NAMALWA (cell line): ENCODE measurements at regions not wholly inside any gene's neighbourhood (a gene's known extent, or its start where the extent isn't known, plus 50 kb on each side); places are given as distances from the start of the nearest gene placed in this dataset.

ENCODE experiments used
- DNase-seq: peaks from one replicate; pipeline ENCODE4 v3.0.0-alpha.2; 2015; ENCODE audit warnings: low spot score

DNA sequence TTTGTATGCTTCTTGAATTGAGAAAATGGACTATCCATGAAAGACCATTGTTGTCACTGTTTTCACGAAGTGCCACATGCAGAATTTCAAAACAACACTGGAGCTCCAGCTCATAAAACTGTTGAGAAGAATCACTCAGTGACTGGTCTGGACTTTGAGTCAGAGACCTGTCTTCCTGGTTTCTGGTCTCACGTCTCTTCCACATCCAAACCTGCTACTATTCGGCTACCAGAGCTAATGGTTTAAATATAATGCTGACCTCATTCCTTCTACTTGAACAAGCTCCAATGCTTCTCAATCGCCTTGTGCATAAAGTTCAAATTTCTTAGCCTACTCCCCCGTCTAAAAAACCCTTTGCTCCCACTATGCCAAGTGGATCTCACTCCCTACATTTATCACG, 227.9 kb upstream of the NR2F2 start:
- DNase-seq, result no peak

GRCh38 chr15:96106181-96106580, 224.3 kb upstream of the NR2F2 start:
- DNase-seq, result no peak

DNA sequence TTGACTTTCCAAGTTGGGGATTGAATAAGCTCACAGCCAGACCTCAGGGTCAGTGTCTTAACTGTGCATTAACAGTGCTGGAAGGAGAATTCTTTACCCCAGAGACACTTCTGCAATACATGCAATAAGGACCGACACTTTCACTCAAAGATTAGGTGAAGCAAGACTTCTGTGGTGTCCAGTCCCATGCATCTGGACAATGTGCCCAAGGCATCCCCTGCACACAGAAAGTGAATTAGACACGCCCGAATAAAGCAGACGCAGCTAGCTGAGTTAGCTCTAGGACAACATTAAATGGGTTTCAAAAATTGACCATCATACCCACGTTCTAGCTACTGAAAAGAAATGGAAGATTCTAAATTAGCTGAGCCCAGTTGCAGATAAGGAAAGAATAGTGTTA, 223.9 kb upstream of the NR2F2 start:
- no peak for DNase-seq

DNA sequence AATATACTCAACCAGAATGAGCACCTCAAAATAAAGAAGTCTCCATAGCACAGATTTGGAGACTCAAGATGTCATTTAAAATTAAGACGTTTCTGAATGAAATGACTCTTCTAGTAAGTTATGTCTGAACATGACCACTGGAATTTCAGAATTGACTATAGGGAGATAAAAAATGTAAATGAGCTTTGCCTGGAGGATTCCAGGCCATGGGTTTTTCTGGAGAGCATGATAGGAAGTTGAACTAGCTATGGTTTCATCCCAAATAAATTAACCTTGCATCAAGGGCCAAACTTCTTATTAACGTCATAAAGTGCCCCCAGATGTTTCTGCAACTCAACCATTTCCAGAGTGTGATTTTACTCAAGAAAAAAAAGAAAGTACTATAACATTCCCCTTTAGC, 222.6 kb upstream of the NR2F2 start:
- DNase-seq, result no peak

DNA sequence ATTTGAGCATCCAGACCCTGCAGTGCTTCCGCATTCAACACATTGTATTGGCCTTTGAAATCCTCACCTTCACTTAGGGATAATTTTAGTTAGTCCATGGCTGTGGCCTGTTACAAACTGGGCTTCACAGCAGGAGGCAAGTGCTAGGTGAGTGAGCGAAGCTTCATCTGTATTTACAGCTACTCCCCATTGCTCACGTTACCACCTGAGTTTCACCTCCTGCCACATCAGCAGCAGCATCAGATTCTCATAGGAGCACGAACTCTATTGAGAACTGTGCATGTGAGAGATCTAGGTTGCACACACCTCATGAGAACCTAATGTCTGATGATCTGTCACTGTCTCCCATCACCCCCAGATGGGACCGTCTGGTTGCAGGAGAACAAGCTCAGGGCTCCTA, 222.1 kb upstream of the NR2F2 start:
- DNase-seq, result no peak

- DNase-seq, result no peak
Measured at GRCh38 chr15:96109820-96110219, 220.7 kb upstream of the NR2F2 start.

DNA sequence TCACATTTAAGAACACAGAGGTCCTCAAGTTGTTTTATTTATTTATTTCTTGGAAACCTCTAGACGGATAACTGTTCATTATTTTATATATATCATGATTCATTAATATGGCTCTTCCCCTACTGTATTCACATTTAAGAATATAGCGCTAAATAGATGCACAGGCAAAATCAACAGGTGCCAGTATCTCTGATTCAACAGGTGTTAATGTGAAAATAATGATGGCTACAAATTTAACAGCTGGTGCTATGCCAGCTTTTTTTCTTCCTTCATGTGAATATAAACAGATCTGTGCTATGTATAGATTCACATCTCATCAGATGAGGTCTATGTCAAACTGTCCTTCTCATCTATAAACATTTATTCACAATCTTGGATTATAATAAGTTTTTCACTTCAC, 218.5 kb upstream of the NR2F2 start:
- DNase-seq, result no peak

- DNase-seq, result no peak
Measured at GRCh38 chr15:96115642-96116041, 214.9 kb upstream of the NR2F2 start.

DNA sequence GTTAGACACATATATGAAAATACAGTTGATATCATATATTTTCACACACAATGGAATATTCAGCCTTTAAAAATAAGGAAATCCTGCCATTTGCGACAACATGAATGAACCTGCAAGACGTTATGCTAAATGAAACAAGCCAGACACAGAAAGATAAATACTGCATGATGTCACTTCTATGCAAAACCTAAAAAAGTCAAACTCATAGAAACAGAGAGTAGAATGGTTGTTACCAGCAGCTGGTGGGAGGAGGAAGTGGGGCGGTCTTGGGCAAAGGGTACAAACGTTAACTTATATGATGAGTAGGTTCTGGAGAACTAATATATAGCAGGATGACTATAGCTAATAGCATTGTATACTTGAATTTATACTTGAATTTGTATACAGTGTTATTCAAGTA, 213.2 kb upstream of the NR2F2 start:
- no peak for DNase-seq

DNA sequence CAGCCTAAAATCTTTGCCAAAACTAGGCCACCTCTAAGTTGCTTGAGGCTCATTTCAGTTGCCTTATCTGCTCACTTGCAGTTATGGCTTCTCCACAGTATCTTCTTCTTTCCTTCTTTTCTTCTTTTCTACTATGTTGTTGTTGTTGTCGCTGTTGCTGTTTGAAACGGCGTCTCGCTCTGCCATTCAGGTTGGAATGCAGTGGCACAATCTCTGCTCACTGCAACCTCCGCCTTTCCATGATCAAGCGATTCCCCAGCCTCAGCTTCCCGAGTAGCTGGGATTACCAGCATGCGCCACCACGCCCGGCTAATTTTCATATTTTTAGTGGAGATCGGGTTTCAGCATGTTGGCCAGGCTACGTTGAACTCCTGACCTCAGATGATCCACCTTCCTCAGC, 210.8 kb upstream of the NR2F2 start:
- DNase-seq, result no peak

DNA sequence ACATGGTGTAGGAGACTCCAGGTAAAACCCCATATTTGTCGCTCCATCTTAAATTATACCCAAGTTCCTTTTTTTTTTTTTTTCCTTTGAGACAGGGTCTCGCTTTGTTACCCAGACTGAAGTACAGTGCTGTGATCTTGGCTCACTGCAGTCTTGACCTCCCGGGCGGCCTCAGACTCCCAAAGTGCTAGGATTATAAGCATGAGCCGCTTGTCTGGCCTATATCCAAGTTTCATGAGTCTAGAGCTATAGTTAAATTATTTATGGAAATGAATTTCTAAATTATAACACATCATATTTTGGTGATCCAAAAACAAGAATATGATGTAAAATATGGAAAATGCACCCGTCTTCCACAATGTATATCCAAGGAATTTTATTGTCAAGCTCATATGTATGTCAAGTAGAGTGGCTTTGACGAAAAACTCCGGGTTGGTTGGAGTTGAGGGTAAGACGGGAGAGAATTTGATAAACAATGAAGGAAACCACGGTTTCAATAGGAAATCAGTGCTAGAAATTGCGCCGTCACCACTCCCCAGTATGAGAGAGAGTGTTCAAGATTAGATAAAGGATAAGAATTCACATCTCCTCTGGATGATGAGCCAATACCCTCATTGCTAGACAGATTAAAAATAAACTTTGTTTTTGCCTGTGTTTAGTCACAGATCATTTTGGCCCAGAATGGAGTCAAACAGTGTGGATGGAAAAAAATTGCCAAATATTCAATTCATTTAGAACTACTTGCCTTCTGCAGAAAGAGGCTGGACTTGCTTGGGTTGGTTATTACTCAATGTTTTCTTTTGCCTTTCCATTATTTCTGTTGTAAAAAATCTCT, 209.2 kb upstream of the NR2F2 start:
- DNase-seq, result no peak

DNA sequence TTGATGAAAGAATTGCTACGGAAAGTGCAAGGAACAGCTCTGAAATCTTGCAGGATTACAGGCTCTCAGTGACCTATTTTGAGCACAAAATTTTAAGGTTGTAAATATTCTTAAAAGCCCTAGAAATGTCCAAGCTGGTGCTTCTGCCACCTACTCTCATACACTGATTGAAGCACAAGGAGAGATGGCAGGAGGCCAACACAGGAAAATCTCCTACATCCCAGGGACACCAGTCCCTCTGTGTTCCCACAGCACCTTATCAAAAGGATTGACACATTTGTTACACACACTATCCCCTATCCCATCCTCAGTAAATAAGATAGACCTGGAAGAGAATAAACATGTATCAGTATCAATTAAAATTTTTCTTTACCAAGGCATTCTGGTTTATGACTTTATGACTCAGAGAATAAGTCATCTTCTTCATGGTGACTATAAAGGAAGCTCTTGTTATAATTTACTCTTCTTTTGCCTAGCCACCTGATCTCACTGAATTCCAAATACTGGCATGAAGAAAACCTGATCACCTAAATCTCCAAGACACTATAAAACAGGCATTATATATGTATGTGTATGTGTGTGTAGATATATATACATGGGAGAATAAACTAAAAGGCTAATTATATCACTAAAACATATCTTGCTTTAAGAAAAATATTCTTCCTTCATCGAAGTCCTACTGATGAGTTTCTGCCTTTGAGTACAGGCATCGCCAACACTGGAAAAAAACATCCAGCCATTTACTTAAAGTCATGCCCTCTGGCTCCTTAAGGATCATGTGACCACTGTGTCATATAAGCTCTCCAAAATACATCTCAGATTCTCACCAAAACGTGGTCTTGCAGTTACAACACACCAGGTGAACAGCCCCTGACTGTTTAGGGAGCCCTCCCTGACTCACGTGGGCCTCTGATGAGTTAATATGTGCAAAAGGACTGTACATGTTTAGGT, 208.1 kb upstream of the NR2F2 start:
- no peak for DNase-seq

- no peak for DNase-seq
Measured at GRCh38 chr15:96123028-96123400, 207.5 kb upstream of the NR2F2 start.

DNA sequence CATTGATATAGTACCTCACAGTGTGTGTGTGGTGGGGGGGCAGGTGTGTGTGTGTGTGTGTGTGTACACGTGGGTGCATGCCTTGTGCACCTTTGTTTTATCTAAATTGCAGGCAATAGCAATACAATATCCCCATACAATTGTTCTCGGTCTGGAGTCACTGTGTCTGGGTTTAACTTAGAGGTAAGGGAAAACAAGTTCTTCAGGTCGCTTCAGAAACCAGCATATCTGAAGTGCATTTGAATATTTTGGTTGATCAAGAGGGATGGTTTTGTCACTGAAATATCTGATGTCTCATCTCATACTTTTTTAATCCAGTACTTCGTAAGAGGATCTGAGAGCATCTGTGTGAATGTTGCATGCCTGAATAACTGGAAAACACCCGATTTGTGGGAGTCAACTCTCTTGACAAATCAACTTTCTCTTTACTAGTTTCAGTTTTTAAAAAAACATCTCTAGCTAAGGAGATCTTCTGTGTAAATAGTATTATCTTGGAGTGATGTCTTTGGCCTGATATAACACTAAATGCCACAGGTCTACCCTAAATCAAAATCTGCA, 206.8 kb upstream of the NR2F2 start:
- DNase-seq, result no peak

GRCh38 chr15:96124436-96124835, 206.1 kb upstream of the NR2F2 start:
- DNase-seq, result no peak

- DNase-seq, result no peak
Measured at GRCh38 chr15:96125721-96126415, 204.6 kb upstream of the NR2F2 start.

DNA sequence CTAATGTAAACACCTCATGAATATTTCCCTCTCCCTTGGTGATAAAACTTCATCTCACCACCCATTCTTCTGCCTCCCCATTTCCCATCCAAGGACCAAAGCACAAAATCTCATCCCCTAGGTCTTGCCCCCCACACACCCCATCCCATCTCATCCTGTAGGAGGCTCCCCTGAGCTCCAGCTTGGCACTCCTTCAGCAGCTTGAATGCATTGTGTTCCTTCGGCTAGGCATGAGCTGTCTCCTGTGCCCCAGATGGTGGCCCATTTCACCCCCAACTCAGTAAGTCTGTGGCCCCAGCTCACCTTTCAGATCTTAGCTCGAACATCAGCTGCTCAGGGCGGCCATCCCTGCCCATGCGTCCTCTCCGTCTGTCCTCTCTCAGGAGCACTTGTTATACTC, 203.6 kb upstream of the NR2F2 start:
- DNase-seq, result no peak

DNA sequence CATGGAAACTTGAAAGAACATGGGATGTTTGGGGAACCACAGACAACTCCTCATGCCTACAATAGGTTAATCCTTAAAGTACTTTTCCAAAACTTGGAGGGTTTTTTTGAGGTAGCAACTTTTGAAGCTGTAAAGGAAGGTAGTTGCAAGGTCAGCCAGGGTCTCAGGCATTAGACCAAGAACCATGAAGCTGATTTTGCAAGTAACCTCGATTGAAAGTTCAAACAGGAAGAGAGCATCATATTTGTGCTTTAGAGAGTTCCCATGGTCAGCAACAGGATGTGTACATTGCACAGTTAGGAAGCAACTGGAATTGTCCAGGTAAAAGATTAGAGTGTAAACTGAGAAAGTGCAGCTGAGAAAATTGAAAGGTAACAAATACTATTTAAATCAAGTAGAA, 199.8 kb upstream of the NR2F2 start:
- DNase-seq, result no peak

DNA sequence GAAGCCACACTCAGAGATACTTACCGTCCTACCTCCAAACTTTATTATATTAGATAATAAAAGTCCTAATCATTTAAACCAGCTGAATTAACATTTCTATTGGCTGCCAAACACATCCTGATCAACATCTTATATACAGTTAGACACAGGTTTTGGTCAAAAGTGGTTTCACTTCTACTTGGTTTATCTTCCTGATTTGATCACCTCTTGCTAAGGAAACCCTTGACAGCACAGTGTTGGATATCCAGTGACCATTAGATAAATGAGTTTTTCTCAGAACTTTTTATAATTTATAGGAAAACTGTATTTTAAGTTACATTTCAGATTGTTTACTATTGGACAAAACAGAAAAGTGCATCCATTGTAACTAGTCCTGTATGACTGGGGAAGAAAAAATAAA, 198.4 kb upstream of the NR2F2 start:
- no peak for DNase-seq

- DNase-seq, result no peak
Measured at GRCh38 chr15:96135166-96136093, 195.1 kb upstream of the NR2F2 start.

GRCh38 chr15:96138985-96139384, 191.5 kb upstream of the NR2F2 start:
- DNase-seq, result no peak
